ENCODE measurements at regions not wholly inside any gene's neighbourhood (a gene's known extent, or its start where the extent isn't known, plus 50 kb on each side); places are given as distances from the start of the nearest gene placed in this dataset.

GRCh38 chr7:68904630-68905029 is 693.6 kb upstream of the AUTS2 start:
- no peak overlapping the region for H3K4me3 ChIP-seq
- no peaks in the 10 kb centered on the region for H3K27me3 ChIP-seq
- no peak for DNase-seq
- H3K36me3 ChIP-seq: no peaks in the 10 kb centered on the region
- no peak overlapping the region for H3K27ac ChIP-seq
- H3K4me1 ChIP-seq (ENCODE audit: insufficient read depth): no peaks in the 10 kb centered on the region
- intact Hi-C loops (cut with DNase I): no loop called here
- H3K9me3 ChIP-seq: no peaks in the 10 kb centered on the region
- TF ChIP-seq CTCF (IDR thresholded peaks at IDR 0.05) (no peak), EP300 (IDR thresholded peaks at IDR 0.05) (no peak), POLR2A (IDR thresholded peaks at IDR 0.05) (no peak)
- 32 to 45% (median 43%) methylated on average over 3 of the region's 3 CpGs for WGBS, 3 donors

GRCh38 chr7:68911754-68912153 is 686.5 kb upstream of the AUTS2 start:
- TF ChIP-seq EP300 (IDR thresholded peaks at IDR 0.05) (no peak), POLR2A (IDR thresholded peaks at IDR 0.05) (no peak), CTCF (IDR thresholded peaks at IDR 0.05) (no peak)
- no peak for DNase-seq
- Histone ChIP-seq H3K9me3 (no peaks in the 10 kb centered on the region), H3K36me3 (no peaks in the 10 kb centered on the region), H3K27me3 (no peaks in the 10 kb centered on the region), H3K27ac (no peak overlapping the region), H3K4me1 (ENCODE audit: insufficient read depth) (no peaks in the 10 kb centered on the region), H3K4me3 (no peak overlapping the region)
- intact Hi-C loops (cut with DNase I): no loop called here

- no peaks in the 10 kb centered on the region for H3K9me3 ChIP-seq
- H3K36me3 ChIP-seq: no peaks in the 10 kb centered on the region
- no peak overlapping the region for H3K4me3 ChIP-seq
- H3K27ac ChIP-seq: no peak overlapping the region
- WGBS, 3 donors: 56 to 61% (median 58%) methylated on average over 3 of the region's 3 CpGs
- H3K27me3 ChIP-seq: no peaks in the 10 kb centered on the region
- TF ChIP-seq CTCF (IDR thresholded peaks at IDR 0.05) (no peak), POLR2A (IDR thresholded peaks at IDR 0.05) (no peak), EP300 (IDR thresholded peaks at IDR 0.05) (no peak)
- no peaks in the 10 kb centered on the region for H3K4me1 ChIP-seq (ENCODE audit: insufficient read depth)
- DNase-seq: no peak
- intact Hi-C loops (cut with DNase I): no loop called here
Measured at GRCh38 chr7:68914006-68914405, 684.3 kb upstream of the AUTS2 start.

- Histone ChIP-seq H3K4me3 (no peak overlapping the region), H3K27me3 (no peaks in the 10 kb centered on the region), H3K4me1 (ENCODE audit: insufficient read depth) (no peaks in the 10 kb centered on the region), H3K27ac (no peak overlapping the region), H3K9me3 (no peaks in the 10 kb centered on the region), H3K36me3 (no peaks in the 10 kb centered on the region)
- 91 to 93% (median 93%) methylated on average over 5 of the region's 5 CpGs for WGBS, 3 donors
- intact Hi-C loops (cut with DNase I): no loop called here
- TF ChIP-seq EP300 (IDR thresholded peaks at IDR 0.05) (no peak), CTCF (IDR thresholded peaks at IDR 0.05) (no peak), POLR2A (IDR thresholded peaks at IDR 0.05) (no peak)
- DNase-seq: no peak
Measured at GRCh38 chr7:68917041-68917651, 681.1 kb upstream of the AUTS2 start.

Data from ovary (tissue), 7 donors.